HL-60 (cell line): ENCODE measurements at regions not wholly inside any gene's neighbourhood (a gene's known extent, or its start where the extent isn't known, plus 50 kb on each side); places are given as distances from the start of the nearest gene placed in this dataset.

Experiments used
- DNase-seq, 2 experiments: peaks; one replicate each; pipeline ENCODE4 v3.0.0-alpha.2; 2010 to 2020; ENCODE audit warnings: low read depth in 1 of 2, low spot score in 1 of 2
- H3K27ac ChIP-seq: fragments of 250-450 bp; sonication (Bioruptor Pico); replicated peaks from 2 replicates; pipeline ENCODE4 v1.5.1; 2020; ENCODE audit warnings: mild to moderate bottlenecking, moderate library complexity
- H3K27me3 ChIP-seq: fragments of 250-450 bp; sonication (Bioruptor Pico); 2 replicates; pipeline ENCODE4 v1.5.1; 2021; ENCODE audit warnings: mild to moderate bottlenecking, moderate library complexity; ENCODE audit not compliant: insufficient read depth, poor library complexity, severe bottlenecking
- H3K4me3 ChIP-seq: replicated peaks from 2 replicates; pipeline ENCODE4 v1.5.1; 2011; ENCODE audit warnings: mild to moderate bottlenecking, control low read depth, low read length; ENCODE audit not compliant: insufficient read depth
- GABPA ChIP-seq: IDR thresholded peaks from 2 replicates; pipeline ENCODE4 v1.6.1; 2012; ENCODE audit warnings: low read depth
- POLR2AphosphoS5 ChIP-seq: IDR thresholded peaks from 2 replicates; pipeline ENCODE4 v1.6.1; 2012; ENCODE audit warnings: low read depth
- SPI1 ChIP-seq: IDR thresholded peaks from 2 replicates; pipeline ENCODE4 v1.6.1; 2012; ENCODE audit warnings: low read depth, mild to moderate bottlenecking, borderline replicate concordance
- TF ChIP-seq, protein P1 (sequence below): IDR thresholded peaks from one replicate; pipeline ENCODE4 v1.5.1; 2011; ENCODE audit warnings: low read length, control low read depth, inconsistent platforms; ENCODE audit not compliant: insufficient read depth
- TF ChIP-seq, protein P2 (sequence below): IDR thresholded peaks from 2 replicates; pipeline ENCODE4 v1.6.1; 2012; ENCODE audit warnings: low read depth; ENCODE audit not compliant: insufficient replicate concordance

GRCh38 chr18:37714691-37715090 is 149.1 kb upstream of the CELF4 start:
- Histone ChIP-seq H3K27ac (no peak overlapping the region), H3K27me3 (peaks cover 2% of the 10 kb centered on the region), H3K4me3 (no peak overlapping the region)
- TF ChIP-seq, protein P1, sequence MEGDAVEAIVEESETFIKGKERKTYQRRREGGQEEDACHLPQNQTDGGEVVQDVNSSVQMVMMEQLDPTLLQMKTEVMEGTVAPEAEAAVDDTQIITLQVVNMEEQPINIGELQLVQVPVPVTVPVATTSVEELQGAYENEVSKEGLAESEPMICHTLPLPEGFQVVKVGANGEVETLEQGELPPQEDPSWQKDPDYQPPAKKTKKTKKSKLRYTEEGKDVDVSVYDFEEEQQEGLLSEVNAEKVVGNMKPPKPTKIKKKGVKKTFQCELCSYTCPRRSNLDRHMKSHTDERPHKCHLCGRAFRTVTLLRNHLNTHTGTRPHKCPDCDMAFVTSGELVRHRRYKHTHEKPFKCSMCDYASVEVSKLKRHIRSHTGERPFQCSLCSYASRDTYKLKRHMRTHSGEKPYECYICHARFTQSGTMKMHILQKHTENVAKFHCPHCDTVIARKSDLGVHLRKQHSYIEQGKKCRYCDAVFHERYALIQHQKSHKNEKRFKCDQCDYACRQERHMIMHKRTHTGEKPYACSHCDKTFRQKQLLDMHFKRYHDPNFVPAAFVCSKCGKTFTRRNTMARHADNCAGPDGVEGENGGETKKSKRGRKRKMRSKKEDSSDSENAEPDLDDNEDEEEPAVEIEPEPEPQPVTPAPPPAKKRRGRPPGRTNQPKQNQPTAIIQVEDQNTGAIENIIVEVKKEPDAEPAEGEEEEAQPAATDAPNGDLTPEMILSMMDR: no peak
- TF ChIP-seq POLR2AphosphoS5 (no peak), GABPA (no peak), SPI1 (no peak)
- TF ChIP-seq, protein P2, sequence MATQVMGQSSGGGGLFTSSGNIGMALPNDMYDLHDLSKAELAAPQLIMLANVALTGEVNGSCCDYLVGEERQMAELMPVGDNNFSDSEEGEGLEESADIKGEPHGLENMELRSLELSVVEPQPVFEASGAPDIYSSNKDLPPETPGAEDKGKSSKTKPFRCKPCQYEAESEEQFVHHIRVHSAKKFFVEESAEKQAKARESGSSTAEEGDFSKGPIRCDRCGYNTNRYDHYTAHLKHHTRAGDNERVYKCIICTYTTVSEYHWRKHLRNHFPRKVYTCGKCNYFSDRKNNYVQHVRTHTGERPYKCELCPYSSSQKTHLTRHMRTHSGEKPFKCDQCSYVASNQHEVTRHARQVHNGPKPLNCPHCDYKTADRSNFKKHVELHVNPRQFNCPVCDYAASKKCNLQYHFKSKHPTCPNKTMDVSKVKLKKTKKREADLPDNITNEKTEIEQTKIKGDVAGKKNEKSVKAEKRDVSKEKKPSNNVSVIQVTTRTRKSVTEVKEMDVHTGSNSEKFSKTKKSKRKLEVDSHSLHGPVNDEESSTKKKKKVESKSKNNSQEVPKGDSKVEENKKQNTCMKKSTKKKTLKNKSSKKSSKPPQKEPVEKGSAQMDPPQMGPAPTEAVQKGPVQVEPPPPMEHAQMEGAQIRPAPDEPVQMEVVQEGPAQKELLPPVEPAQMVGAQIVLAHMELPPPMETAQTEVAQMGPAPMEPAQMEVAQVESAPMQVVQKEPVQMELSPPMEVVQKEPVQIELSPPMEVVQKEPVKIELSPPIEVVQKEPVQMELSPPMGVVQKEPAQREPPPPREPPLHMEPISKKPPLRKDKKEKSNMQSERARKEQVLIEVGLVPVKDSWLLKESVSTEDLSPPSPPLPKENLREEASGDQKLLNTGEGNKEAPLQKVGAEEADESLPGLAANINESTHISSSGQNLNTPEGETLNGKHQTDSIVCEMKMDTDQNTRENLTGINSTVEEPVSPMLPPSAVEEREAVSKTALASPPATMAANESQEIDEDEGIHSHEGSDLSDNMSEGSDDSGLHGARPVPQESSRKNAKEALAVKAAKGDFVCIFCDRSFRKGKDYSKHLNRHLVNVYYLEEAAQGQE: no peak
- DNase-seq: no peak

DNA sequence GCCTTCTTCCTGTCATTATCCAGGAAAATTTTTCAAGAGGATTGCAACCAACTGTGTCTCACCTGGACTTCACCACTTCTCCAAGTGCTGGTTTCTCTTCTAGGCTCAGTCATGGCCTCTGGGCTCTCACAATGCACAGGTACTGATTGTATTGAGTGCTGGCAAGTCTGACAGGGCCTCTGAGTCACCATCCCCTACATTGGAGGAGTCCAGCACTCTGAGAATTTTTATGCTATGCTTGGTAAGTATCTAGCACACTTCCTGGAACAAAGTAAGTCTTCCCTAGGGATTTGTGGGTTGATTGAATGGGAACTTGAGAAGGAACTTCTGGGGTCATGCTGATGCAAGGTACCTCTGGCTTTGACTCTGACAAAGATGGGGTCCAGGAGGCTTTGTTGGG is 147.2 kb upstream of the CELF4 start:
- H3K27me3 ChIP-seq: peaks cover 2% of the 10 kb centered on the region
- TF ChIP-seq, protein P2: no peak
- TF ChIP-seq GABPA (no peak), SPI1 (no peak), POLR2AphosphoS5 (no peak)
- TF ChIP-seq, protein P1: no peak
- H3K27ac ChIP-seq: no peak overlapping the region
- H3K4me3 ChIP-seq: no peak overlapping the region
- no peak for DNase-seq

DNA sequence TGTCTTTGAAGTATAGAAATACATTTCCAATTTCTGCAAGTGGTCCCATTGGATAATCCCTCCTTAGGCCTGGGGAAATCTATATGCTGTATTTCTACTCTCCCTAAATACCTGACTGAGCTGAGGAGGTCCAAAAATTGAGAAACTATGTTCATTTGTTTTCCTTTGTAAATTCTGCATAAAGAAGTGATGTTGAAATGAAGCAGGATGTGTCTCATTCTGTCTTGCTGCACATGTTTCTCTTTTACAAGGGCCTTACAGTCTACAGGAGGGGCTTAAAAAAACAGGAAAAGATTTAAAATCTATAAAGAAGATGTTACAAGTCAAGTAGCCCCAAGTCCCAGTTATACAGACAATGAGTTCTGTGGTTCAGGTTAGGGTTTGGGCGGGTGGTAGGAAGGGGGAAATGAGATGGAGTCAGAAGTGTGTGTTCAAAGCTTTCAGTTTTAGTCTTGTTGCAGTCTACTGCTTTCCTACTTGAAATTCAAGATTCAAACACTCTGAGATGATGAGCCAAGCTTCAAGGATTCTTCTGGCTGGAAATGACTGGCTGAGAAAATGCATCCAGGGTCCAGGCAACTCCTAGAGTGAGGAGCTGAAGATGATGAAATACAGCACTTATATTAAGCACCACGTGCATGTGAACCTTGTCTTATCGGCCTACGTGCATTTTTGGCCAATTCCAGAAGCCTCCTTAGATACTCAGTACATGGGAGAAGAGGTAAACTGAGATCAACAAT is 146.3 kb upstream of the CELF4 start:
- TF ChIP-seq POLR2AphosphoS5: no peak
- TF ChIP-seq, protein P2: no peak
- TF ChIP-seq, protein P1: no peak
- no peak for TF ChIP-seq SPI1
- TF ChIP-seq GABPA: no peak
- Histone ChIP-seq H3K4me3 (no peak overlapping the region), H3K27me3 (peaks cover 1% of the 10 kb centered on the region), H3K27ac (no peak overlapping the region)
- no peak for DNase-seq
